A673 (cell line): ENCODE measurements at regions not wholly inside any gene's neighbourhood (a gene's known extent, or its start where the extent isn't known, plus 50 kb on each side); places are given as distances from the start of the nearest gene placed in this dataset.

Experiments used
- BruUV-seq: library from RNA; stranded (reverse); fragments of 400-500 nt; replicated peaks from 2 replicates; lab custom pipeline; 2021; lab: Mats Ljungman, UMichigan
- CTCF ChIA-PET: fragments of 300-600 bp; sonication (Branson Sonifier 250); formaldehyde crosslinking; loops from one replicate; lab custom pipeline; 2022; ENCODE audit warnings: antibody characterized with exemption; lab: Charles Lee
- POLR2A ChIA-PET: fragments of 300-600 bp; sonication (Branson Sonifier 250); formaldehyde crosslinking; loops from one replicate; lab custom pipeline; 2022; ENCODE audit warnings: antibody characterized with exemption; ENCODE audit not compliant: low non-redundant PET; lab: Charles Lee
- DNase-seq: peaks from one replicate; pipeline ENCODE4 v3.0.0-alpha.2; 2015; ENCODE audit warnings: low spot score
- H3K27ac ChIP-seq: fragments of 200-600 bp; sonication (generic); 2 replicates; pipeline ENCODE4 v1.5.1; 2016; ENCODE audit warnings: mixed run types, low read depth, mild to moderate bottlenecking, mixed read lengths, antibody characterized with exemption, low read length; ENCODE audit not compliant: poor library complexity, severe bottlenecking
- H3K27me3 ChIP-seq: fragments of 200-600 bp; sonication (generic); replicated peaks from 2 replicates; pipeline ENCODE4 v1.6.1; 2017; ENCODE audit warnings: mixed run types, low read depth, mild to moderate bottlenecking, mixed read lengths, antibody characterized with exemption, low read length; ENCODE audit not compliant: insufficient read depth, poor library complexity
- H3K36me3 ChIP-seq: fragments of 200-600 bp; sonication (generic); 2 replicates; pipeline ENCODE4 v1.6.1; 2016; ENCODE audit warnings: mixed run types, mild to moderate bottlenecking, mixed read lengths, antibody characterized with exemption, low read length; ENCODE audit not compliant: insufficient read depth, poor library complexity, severe bottlenecking
- H3K4me1 ChIP-seq: fragments of 200-600 bp; sonication (generic); 2 replicates; pipeline ENCODE4 v1.6.1; 2017; ENCODE audit warnings: mixed run types, mild to moderate bottlenecking, mixed read lengths, antibody characterized with exemption, low read length; ENCODE audit not compliant: insufficient read depth, poor library complexity, severe bottlenecking
- H3K4me3 ChIP-seq: fragments of 200-600 bp; sonication (generic); 2 replicates; pipeline ENCODE4 v1.5.1; 2016; ENCODE audit warnings: low read depth, mixed run types, mild to moderate bottlenecking, mixed read lengths, low read length; ENCODE audit not compliant: poor library complexity, severe bottlenecking
- H3K9me3 ChIP-seq: fragments of 200-600 bp; sonication (generic); 2 replicates; pipeline ENCODE4 v1.6.1; 2016; ENCODE audit warnings: mixed run types, low read depth, mild to moderate bottlenecking, mixed read lengths, antibody characterized with exemption, low read length; ENCODE audit not compliant: poor library complexity, severe bottlenecking
- EZH2 ChIP-seq: fragments of 200-600 bp; sonication (generic); IDR thresholded peaks from 2 replicates; pipeline ENCODE4 v1.6.1; 2017; ENCODE audit warnings: borderline replicate concordance, low read depth, mild to moderate bottlenecking, mixed read lengths, antibody characterized with exemption, low read length; ENCODE audit not compliant: poor library complexity, severe bottlenecking
- intact Hi-C: fragments of 100-400 bp; cut with micrococcal nuclease; formaldehyde crosslinking; loops from one replicate; pipeline ENCODE4 v1.10.0; 2022; ENCODE audit not compliant: unreplicated experiment
- TF ChIP-seq, protein P1 (sequence below): fragments of 300-800, 200-600 bp; sonication (generic); conservative IDR thresholded peaks from 2 replicates; pipeline ENCODE4 v1.5.1; 2017; ENCODE audit warnings: low read depth, mild to moderate bottlenecking, antibody characterized with exemption, low read length, moderate library complexity, mixed read lengths

DNA sequence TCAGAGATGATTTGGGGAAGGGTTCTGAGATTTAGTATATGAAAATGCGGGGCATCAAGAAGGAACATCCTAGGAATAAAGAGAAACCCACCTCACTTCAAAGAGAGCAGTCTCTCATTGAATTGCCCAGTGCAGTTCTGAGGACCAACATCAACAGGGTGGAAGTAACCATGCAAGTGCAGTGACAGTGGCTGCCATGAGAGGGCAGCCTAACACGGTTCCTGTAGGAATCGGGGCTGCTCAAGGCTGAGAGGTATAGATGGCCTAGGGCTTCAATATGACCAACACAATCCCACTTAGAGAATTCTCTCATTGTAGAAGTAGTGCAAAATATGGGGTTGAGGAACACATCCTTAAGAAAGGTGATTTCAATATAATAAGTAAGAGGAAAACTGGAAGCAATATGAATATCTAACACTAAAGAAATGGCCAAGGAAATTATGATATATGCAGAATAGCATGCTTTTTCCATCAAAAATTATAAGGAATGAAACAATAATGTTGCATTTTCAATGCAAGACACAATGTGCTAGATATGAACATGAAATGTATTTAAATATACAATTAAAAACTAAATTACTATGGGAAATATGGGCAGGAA lies 51.1 kb upstream of the ARRDC4 start:
- CTCF ChIA-PET, result interaction anchor here (0.9 kb wide), 1 partner anchor 386 kb away, joined by 6 read pairs; no protein-coding TSS in a partner anchor
- no TSS peak for BruUV-seq
- TF ChIP-seq EZH2, result no peak
- TF ChIP-seq, protein P1, sequence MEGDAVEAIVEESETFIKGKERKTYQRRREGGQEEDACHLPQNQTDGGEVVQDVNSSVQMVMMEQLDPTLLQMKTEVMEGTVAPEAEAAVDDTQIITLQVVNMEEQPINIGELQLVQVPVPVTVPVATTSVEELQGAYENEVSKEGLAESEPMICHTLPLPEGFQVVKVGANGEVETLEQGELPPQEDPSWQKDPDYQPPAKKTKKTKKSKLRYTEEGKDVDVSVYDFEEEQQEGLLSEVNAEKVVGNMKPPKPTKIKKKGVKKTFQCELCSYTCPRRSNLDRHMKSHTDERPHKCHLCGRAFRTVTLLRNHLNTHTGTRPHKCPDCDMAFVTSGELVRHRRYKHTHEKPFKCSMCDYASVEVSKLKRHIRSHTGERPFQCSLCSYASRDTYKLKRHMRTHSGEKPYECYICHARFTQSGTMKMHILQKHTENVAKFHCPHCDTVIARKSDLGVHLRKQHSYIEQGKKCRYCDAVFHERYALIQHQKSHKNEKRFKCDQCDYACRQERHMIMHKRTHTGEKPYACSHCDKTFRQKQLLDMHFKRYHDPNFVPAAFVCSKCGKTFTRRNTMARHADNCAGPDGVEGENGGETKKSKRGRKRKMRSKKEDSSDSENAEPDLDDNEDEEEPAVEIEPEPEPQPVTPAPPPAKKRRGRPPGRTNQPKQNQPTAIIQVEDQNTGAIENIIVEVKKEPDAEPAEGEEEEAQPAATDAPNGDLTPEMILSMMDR, result peak; percentile 90
- Histone ChIP-seq H3K4me1 (no peaks in the 10 kb centered on the region), H3K27ac (no peak overlapping the region), H3K9me3 (no peaks in the 10 kb centered on the region), H3K27me3 (peaks cover 28% of the 10 kb centered on the region), H3K4me3 (no peak overlapping the region), H3K36me3 (no peaks in the 10 kb centered on the region)
- DNase-seq, result peak; percentile 71
- intact Hi-C loops, result loop anchor here (1.0 kb wide), 2 partner anchors 176 to 269 kb away; no protein-coding TSS in a partner anchor
- POLR2A ChIA-PET, result no interaction called here
